OCI-LY7 (cell line): ENCODE measurements at regions not wholly inside any gene's neighbourhood (a gene's known extent, or its start where the extent isn't known, plus 50 kb on each side); places are given as distances from the start of the nearest gene placed in this dataset.
"Not testable (repeated sequence)": the region's sequence is repeated elsewhere in the genome, so short reads cannot be mapped to it uniquely, and the experiment has no call there.

ENCODE experiments used
- BruUV-seq: library from RNA; stranded (reverse); fragments of 400-500 nt; replicated peaks from 2 replicates; lab custom pipeline; 2021; lab: Mats Ljungman, UMichigan
- CTCF ChIA-PET: fragments of 300-600 bp; sonication (Branson Sonifier 250); formaldehyde crosslinking; loops from one replicate; lab custom pipeline; 2022; ENCODE audit warnings: antibody characterized with exemption; ENCODE audit not compliant: unreplicated experiment; lab: Charles Lee
- POLR2A ChIA-PET: fragments of 300-600 bp; sonication (Branson Sonifier 250); formaldehyde crosslinking; loops from one replicate; lab custom pipeline; 2022; ENCODE audit warnings: antibody characterized with exemption; lab: Charles Lee
- DNase-seq: peaks from one replicate; pipeline ENCODE4 v3.0.0-alpha.2; 2015; ENCODE audit warnings: low spot score
- H2AFZ ChIP-seq: fragments of 200-600 bp; sonication (generic), shearing (Covaris generic); 2 replicates; pipeline ENCODE4 v1.6.1; 2014; ENCODE audit warnings: mild to moderate bottlenecking, antibody characterized with exemption, low read length, moderate library complexity
- H3K27ac ChIP-seq: fragments of 200-600 bp; sonication (generic); 2 replicates; pipeline ENCODE4 v1.5.1; 2014; ENCODE audit warnings: mixed run types, low read depth, mild to moderate bottlenecking, moderate library complexity, low read length, inconsistent platforms; ENCODE audit not compliant: poor library complexity, severe bottlenecking
- H3K36me3 ChIP-seq: fragments of 200-600 bp; sonication (generic); 2 replicates; pipeline ENCODE4 v1.6.1; 2014; ENCODE audit warnings: mild to moderate bottlenecking, antibody characterized with exemption, low read length, moderate library complexity, mixed read lengths; ENCODE audit not compliant: insufficient read depth
- H3K4me1 ChIP-seq: fragments of 200-600 bp; sonication (generic); 2 replicates; pipeline ENCODE4 v1.5.1; 2014; ENCODE audit warnings: mild to moderate bottlenecking, low read length; ENCODE audit not compliant: insufficient read depth, poor library complexity, severe bottlenecking
- H3K4me2 ChIP-seq: fragments of 200-600 bp; sonication (generic); 2 replicates; pipeline ENCODE4 v1.6.1; 2014; ENCODE audit warnings: mild to moderate bottlenecking, low read length
- H3K4me3 ChIP-seq: fragments of 200-600 bp; sonication (generic); 2 replicates; pipeline ENCODE4 v1.5.1; 2014; ENCODE audit warnings: mild to moderate bottlenecking, low read depth, low read length; ENCODE audit not compliant: poor library complexity, severe bottlenecking
- H3K79me2 ChIP-seq: fragments of 200-600 bp; sonication (generic); 2 replicates; pipeline ENCODE4 v1.6.1; 2016; ENCODE audit warnings: low read depth, mild to moderate bottlenecking, low read length, moderate library complexity, mixed read lengths; ENCODE audit not compliant: insufficient read depth
- H3K9me2 ChIP-seq: fragments of 200-600 bp; sonication (generic); 2 replicates; pipeline ENCODE4 v1.6.1; 2016; ENCODE audit warnings: mild to moderate bottlenecking, low read length, mixed read lengths; ENCODE audit not compliant: insufficient read depth
- H3K9me3 ChIP-seq: fragments of 200-600 bp; sonication (generic); 2 replicates; pipeline ENCODE4 v1.6.1; 2014; ENCODE audit warnings: mild to moderate bottlenecking, mixed run types, low read length, mixed read lengths
- H4K20me1 ChIP-seq: fragments of 200-600 bp; sonication (generic); 2 replicates; pipeline ENCODE4 v1.6.1; 2014; ENCODE audit warnings: mild to moderate bottlenecking, antibody characterized with exemption, low read length, moderate library complexity, mixed read lengths; ENCODE audit not compliant: insufficient read depth
- CTCF ChIP-seq: fragments of 200-600 bp; sonication (generic); conservative IDR thresholded peaks from 2 replicates; pipeline ENCODE4 v1.5.1; 2014; ENCODE audit warnings: mild to moderate bottlenecking, antibody characterized with exemption, low read length, moderate library complexity, mixed read lengths
- EZH2phosphoT487 ChIP-seq: fragments of 200-600 bp; sonication (generic); IDR thresholded peaks from 2 replicates; pipeline ENCODE4 v1.6.1; 2018; ENCODE audit warnings: low read depth, borderline replicate concordance, mild to moderate bottlenecking, mixed run types, antibody characterized with exemption, low read length, moderate library complexity, mixed read lengths
- intact Hi-C: fragments of 100-400 bp; cut with micrococcal nuclease; formaldehyde crosslinking; loops from one replicate; pipeline ENCODE4 v1.10.0; 2022; ENCODE audit not compliant: unreplicated experiment

GRCh38 chr9:75201480-75202209, 113.3 kb downstream of the OSTF1 start:
- no peaks in the 10 kb centered on the region for H3K9me2 ChIP-seq
- CTCF ChIA-PET: no interaction called here
- no peaks in the 10 kb centered on the region for H3K79me2 ChIP-seq
- H2AFZ ChIP-seq: no peak overlapping the region
- no peaks in the 10 kb centered on the region for H3K36me3 ChIP-seq
- H3K9me3 ChIP-seq: no peaks in the 10 kb centered on the region
- POLR2A ChIA-PET: no interaction called here
- BruUV-seq: no TSS peak
- H4K20me1 ChIP-seq: no peaks in the 10 kb centered on the region
- H3K27ac ChIP-seq: no peak overlapping the region
- no peak overlapping the region for H3K4me2 ChIP-seq
- no peak overlapping the region for H3K4me3 ChIP-seq
- no peaks in the 10 kb centered on the region for H3K4me1 ChIP-seq
- TF ChIP-seq CTCF (no peak), EZH2phosphoT487 (no peak)
- DNase-seq: no peak
- intact Hi-C loops: no loop called here

DNA sequence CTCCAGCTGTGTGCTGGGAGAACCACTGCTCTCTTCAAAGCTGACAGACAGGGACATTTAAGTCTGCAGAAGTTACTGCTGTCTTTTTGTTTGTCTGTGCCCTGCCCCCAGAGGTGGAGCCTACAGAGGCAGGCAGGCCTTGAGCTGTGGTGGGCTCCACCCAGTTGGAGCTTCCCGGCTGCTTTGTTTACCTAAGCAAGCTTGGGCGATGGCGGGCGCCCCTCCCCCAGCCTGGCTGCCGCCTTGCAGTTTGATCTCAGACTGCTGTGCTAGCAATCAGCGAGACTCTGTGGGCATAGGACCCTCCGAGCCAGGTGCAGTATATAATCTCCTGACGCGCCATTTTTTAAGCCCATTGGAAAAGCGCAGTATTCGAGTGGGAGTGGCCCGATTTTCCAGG, 119.7 kb downstream of the OSTF1 start:
- H3K4me2 ChIP-seq, BruUV-seq, CTCF ChIA-PET: not testable (repeated sequence)

GRCh38 chr9:75210215-75210614, 121.9 kb downstream of the OSTF1 start:
- Histone ChIP-seq H3K9me3 (no peaks in the 10 kb centered on the region), H4K20me1 (no peaks in the 10 kb centered on the region), H2AFZ (no peak overlapping the region), H3K36me3 (no peaks in the 10 kb centered on the region), H3K27ac (no peak overlapping the region), H3K4me1 (no peaks in the 10 kb centered on the region), H3K9me2 (no peaks in the 10 kb centered on the region), H3K4me3 (no peak overlapping the region), H3K79me2 (no peaks in the 10 kb centered on the region), H3K4me2 (no peak overlapping the region)
- TF ChIP-seq EZH2phosphoT487: no peak
- TF ChIP-seq CTCF: no peak
- BruUV-seq: no TSS peak
- intact Hi-C loops: no loop called here
- ChIA-PET POLR2A (no interaction called here), CTCF (no interaction called here)
- no peak for DNase-seq

More for the DNA sequence above, 119.7 kb downstream of the OSTF1 start:
- H3K27ac ChIP-seq, H3K36me3 ChIP-seq, H4K20me1 ChIP-seq, POLR2A ChIA-PET, H3K4me1 ChIP-seq, H3K9me2 ChIP-seq, DNase-seq, H2AFZ ChIP-seq, H3K79me2 ChIP-seq, H3K4me3 ChIP-seq, intact Hi-C loops, H3K9me3 ChIP-seq: not testable (repeated sequence)
